Retinal pigment epithelial cell (primary cell): ENCODE measurements at regions not wholly inside any gene's neighbourhood (a gene's known extent, or its start where the extent isn't known, plus 50 kb on each side); places are given as distances from the start of the nearest gene placed in this dataset.

Source experiments
- DNase-seq: peaks from one replicate; pipeline ENCODE4 v3.0.0-alpha.2; 2010; ENCODE audit warnings: low read depth
- H3K4me3 ChIP-seq: 2 replicates; pipeline ENCODE4 v1.5.1; 2011; ENCODE audit warnings: mild to moderate bottlenecking, low read length, control low read depth, moderate library complexity
- TF ChIP-seq, protein P1 (sequence below): conservative IDR thresholded peaks from 2 replicates; pipeline ENCODE4 v1.5.1; 2011; ENCODE audit warnings: low read depth, low read length, control low read depth, inconsistent platforms

DNA sequence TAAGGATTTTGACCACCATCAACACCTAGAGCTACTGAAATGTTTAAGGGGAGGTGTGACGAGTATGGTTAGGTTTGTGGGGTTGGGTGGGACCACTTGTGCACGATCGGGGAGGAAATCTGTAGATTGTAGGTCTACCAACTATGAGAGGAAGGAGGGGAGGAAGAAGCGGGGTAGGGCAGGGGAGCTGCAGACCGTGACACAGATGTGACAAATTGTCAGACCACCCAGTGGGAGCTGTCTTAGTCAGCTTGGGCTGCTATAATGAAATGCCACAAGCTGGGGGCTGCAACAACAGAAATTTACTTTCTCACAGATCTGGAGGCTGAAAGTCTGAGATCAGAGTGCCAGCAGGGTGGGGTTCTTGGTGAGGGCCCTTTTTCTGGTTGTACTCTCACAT lies 62.2 kb upstream of the ARGLU1 start:
- no peak overlapping the region for H3K4me3 ChIP-seq
- no peak for DNase-seq
- TF ChIP-seq, protein P1, sequence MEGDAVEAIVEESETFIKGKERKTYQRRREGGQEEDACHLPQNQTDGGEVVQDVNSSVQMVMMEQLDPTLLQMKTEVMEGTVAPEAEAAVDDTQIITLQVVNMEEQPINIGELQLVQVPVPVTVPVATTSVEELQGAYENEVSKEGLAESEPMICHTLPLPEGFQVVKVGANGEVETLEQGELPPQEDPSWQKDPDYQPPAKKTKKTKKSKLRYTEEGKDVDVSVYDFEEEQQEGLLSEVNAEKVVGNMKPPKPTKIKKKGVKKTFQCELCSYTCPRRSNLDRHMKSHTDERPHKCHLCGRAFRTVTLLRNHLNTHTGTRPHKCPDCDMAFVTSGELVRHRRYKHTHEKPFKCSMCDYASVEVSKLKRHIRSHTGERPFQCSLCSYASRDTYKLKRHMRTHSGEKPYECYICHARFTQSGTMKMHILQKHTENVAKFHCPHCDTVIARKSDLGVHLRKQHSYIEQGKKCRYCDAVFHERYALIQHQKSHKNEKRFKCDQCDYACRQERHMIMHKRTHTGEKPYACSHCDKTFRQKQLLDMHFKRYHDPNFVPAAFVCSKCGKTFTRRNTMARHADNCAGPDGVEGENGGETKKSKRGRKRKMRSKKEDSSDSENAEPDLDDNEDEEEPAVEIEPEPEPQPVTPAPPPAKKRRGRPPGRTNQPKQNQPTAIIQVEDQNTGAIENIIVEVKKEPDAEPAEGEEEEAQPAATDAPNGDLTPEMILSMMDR, result no peak

DNA sequence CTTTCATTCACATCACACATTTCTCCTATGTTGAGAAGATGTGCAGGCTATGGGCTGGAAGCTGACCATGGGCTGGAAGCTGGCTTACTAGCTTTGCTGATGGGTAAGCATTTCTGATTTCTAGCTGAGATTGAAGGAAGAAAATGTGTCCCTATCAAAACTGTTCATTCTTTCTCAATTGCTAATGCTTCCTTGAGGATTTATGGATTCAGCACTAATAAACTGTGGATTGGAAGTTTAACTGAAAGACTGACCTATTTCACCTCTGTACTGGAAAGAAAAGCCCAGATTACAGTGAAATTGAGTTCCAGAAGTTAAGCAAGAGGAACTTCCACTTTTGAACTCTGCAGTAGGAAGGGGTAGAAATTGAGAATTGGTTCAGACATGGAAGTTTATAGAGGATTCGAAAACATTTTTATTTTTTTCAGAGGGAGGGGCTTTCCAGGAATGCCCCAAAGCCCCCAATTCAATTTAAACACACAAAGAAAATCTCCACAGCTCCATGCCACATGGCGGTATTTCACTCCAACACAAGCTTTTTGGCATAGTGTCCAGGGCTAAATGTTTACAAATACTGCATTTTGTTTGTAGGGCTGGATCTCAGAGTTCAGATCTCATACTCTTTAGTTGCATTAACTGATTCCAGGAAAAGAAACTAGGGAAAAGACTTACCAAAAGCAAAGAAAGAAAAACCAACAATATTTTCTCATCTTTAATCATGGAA lies 61.2 kb upstream of the ARGLU1 start:
- TF ChIP-seq, protein P1, result no peak
- no peak overlapping the region for H3K4me3 ChIP-seq
- DNase-seq, result no peak

DNA sequence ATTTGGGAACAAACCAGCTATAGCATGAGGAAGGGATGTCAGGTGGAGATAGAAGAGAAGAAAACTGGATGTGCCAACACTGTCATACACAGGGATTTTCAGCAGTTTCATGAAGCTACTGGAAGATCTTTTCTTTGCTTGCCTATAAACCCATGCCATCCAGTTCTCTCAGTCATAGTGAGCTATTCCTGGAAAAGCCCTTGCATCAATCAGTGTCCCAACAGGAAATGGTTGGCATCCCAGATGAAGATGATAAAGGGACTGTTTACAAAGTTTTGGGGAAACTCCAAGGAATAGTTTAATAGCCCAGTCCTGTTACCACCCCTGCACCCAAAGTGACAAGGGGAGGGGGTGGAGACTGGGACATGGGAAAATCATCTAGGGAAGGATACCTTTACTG lies 58.5 kb upstream of the ARGLU1 start:
- no peak for DNase-seq
- no peak overlapping the region for H3K4me3 ChIP-seq
- TF ChIP-seq, protein P1, result no peak

DNA sequence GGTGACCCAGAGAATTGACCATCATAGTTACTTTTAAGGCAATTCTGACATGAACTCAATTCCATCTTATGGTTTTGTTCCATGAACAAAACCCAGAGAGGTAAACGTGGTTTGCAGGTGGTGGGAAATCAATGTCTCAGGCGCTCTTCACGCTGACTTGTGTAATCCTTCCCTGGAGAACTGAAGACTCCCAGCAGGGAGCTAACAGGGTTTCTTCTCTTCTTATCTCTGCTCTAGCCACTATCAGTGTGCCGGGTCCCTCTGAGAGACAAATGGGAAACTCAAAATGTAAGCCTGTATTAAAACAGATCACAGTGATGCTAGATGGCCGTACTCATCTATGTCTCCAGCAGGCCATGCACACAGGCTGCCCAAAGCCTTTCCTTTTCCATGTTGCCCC lies 57.6 kb upstream of the ARGLU1 start:
- TF ChIP-seq, protein P1, result no peak
- DNase-seq, result no peak
- no peak overlapping the region for H3K4me3 ChIP-seq

DNA sequence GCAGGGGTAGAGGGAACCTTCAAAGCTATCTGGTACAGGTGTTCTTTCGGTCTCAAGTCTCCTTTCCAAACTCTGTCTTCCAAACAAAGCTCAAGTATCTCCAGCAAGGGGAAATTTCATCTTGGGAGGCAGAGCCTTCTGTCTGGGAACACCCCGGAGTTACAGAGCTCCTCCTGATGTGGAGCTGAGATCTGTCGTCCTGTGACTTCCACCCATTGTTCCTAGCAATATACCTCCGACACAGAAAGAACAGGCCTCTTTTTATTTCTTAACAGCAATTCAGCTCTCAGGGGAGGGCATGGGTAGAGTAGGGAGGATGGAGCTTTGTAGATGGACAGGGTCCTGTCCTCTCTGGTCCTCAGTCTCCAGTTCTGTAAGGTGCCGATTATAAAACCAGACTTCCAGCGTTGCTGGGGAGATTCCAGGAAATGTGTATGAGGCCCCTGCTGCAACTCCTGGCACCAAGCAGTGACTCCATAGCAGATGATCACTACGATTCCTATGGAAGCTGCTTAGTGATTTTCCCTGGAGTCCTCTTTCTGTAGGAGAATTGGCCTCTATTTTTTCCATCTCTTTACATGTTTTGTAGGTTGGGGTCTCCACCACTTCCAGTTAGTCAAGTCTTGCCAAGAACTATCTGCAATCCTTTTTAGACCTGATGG lies 56.0 kb upstream of the ARGLU1 start:
- DNase-seq, result no peak
- TF ChIP-seq, protein P1, result no peak
- H3K4me3 ChIP-seq, result no peak overlapping the region

DNA sequence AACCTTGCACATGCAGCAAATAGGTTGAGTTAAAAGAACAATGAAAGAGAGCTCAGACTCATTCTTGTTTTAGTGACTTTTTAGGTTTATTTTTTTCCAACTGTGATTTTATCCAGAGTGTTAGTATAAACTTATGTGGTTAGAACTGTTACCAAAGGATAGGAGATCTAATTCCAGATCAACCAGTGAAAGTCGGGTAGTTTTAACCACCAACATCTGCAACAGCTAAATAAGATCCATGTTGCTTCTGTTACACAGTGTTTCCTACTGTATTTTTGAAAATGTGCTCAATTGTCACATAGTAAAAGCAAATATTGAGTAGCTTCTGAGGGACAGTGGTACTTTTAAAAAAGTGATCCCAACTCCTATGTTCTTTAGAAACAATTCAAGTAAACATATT lies 53.9 kb upstream of the ARGLU1 start:
- H3K4me3 ChIP-seq, result no peak overlapping the region
- no peak for DNase-seq
- TF ChIP-seq, protein P1, result no peak
